Activated T-helper 2 cell treated with anti-CD3 and anti-CD28 coated beads, Interferon-gamma antibody, Interleukin-2, Interleukin-4, amounts not matched to agents 10 μg/mL and 5 μg/mL and 100 μg/mL, durations not matched to agents 14 hours and 24 hours and 36 hours (primary cell): ENCODE measurements at regions not wholly inside any gene's neighbourhood (a gene's known extent, or its start where the extent isn't known, plus 50 kb on each side); places are given as distances from the start of the nearest gene placed in this dataset.

Source experiments
- DNase-seq: peaks from one replicate; pipeline ENCODE4 v3.0.0; 2021; ENCODE audit warnings: low spot score
- H3K27ac Mint-ChIP-seq: one replicate; pipeline ENCODE4 v1.8.0; 2021; ENCODE audit warnings: mixed read lengths
- H3K27me3 Mint-ChIP-seq: one replicate; pipeline ENCODE4 v1.8.0; 2021; ENCODE audit warnings: low read depth, mixed read lengths
- H3K36me3 Mint-ChIP-seq: one replicate; pipeline ENCODE4 v1.8.0; 2021; ENCODE audit warnings: low read depth, mixed read lengths
- H3K4me1 Mint-ChIP-seq: one replicate; pipeline ENCODE4 v1.8.0; 2021; ENCODE audit warnings: low read depth, mixed read lengths
- H3K4me3 Mint-ChIP-seq: one replicate; pipeline ENCODE4 v1.8.0; 2021; ENCODE audit warnings: low read depth, mild to moderate bottlenecking, moderate library complexity, mixed read lengths
- H3K9me3 Mint-ChIP-seq: one replicate; pipeline ENCODE4 v1.8.0; 2021; ENCODE audit warnings: mixed read lengths
- intact Hi-C: fragments of 100-400 bp; cut with micrococcal nuclease; formaldehyde crosslinking; loops from one replicate; pipeline ENCODE4 v1.15.1; 2023

DNA sequence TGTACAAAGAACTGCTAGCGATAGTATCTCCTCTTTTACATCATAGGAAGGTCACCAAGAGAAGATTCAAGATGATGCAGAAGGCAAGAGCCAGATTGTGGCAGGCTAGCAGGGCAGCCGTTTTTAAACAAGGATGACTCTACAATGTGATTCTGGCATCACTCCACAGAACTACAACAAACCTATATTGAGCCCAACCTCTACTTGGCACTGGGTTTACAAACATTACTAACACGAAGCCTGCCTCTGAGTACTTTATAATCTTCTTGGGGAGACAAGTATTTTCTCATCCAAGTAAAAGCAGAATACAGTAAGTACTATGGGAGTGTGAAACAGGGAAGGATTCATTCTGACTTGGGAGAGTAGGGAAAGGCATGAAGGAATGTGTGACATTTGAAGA is 448.6 kb downstream of the ZNF608 start:
- intact Hi-C loops, result no loop called here
- Mint-ChIP-seq H3K36me3 (no peaks in the 10 kb centered on the region), H3K9me3 (peaks cover 9% of the 10 kb centered on the region), H3K27ac (no peak overlapping the region), H3K4me1 (no peaks in the 10 kb centered on the region), H3K27me3 (no peaks in the 10 kb centered on the region), H3K4me3 (no peak overlapping the region)
- no peak for DNase-seq

DNA sequence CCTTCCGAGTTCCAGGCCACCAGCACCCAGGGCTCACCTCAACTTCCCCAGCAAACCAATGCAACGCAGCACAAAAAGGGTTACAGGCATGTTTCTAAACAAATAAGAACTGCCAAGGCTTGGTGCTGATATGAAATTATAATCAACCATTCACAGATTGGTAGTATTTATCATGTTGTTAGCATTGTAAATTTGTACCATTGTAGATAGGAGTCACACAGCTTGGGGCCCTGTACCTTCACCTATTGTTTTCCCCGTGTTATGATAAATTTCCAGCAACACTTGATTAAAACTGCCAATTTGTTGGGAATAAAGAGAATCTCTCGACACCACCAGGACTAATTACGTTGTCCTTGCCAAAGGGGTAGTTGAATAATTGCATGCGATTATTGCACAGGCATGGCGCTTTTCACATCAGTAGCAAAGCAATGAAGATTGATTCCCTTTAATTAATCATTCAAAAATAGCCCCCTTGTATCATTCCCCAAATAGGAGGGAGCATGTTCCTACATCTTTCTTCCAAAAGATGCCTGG is 454.1 kb downstream of the ZNF608 start:
- intact Hi-C loops, result no loop called here
- no peak overlapping the region for H3K4me3 Mint-ChIP-seq
- no peaks in the 10 kb centered on the region for H3K27me3 Mint-ChIP-seq
- peaks cover 9% of the 10 kb centered on the region for H3K9me3 Mint-ChIP-seq
- no peaks in the 10 kb centered on the region for H3K4me1 Mint-ChIP-seq
- H3K27ac Mint-ChIP-seq, result no peak overlapping the region
- DNase-seq, result no peak
- H3K36me3 Mint-ChIP-seq, result no peaks in the 10 kb centered on the region

DNA sequence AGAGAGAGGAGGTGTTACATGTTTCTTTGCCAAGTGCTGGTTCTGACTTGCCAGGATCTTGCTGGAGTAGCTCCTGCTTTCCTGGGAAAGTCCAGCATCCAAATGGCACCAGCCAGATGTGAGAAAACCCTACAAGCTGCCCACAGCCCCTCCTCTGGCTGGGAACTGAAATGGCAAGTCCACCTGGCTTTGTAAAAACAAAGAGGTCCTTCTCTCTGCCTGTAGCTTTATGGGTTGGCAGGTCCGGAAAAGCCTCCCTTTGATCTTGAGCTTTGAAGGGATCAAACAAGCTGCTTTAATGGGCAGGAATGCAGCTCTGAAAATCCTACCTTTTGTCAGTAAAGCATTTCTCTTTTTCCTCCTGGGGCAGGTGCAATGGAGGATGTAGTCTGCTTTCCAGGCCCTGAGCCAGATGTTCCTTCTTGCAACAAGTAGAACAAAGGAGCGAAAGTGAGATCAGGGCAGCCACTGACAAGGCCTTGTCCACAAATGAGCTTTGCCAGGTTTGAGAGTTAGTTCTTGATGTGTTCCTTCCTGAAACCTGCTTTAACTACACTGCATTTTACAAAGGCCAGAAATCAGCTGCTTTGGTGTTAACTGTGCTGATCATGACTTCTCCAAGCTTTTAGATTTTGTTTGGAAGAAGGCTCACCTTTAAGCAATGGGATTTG is 456.7 kb downstream of the ZNF608 start:
- H3K27me3 Mint-ChIP-seq, result no peaks in the 10 kb centered on the region
- intact Hi-C loops, result no loop called here
- no peak overlapping the region for H3K4me3 Mint-ChIP-seq
- H3K9me3 Mint-ChIP-seq, result peaks cover 4% of the 10 kb centered on the region
- no peaks in the 10 kb centered on the region for H3K4me1 Mint-ChIP-seq
- no peak for DNase-seq
- H3K27ac Mint-ChIP-seq, result no peak overlapping the region
- H3K36me3 Mint-ChIP-seq, result no peaks in the 10 kb centered on the region

DNA sequence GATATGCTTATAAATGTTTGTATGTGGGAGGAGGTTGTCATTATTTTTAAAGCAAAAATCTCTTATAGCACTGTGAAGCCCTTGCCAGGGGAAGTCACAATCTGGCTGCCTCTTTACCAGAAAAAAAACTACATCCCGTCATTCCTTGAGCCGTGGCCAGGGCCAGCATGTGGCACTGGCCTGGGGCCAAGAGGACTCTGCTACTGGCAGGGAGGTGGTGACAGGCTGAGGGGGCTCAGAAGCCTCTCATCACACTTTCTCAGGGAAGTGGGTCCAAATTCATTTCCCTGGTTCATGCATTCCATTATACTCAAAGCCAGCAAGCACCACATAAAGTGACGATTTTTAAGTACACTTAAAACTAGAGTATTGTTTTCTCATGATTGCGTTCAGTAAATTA is 457.3 kb downstream of the ZNF608 start:
- Mint-ChIP-seq H3K27ac (no peak overlapping the region), H3K36me3 (no peaks in the 10 kb centered on the region), H3K4me3 (no peak overlapping the region), H3K27me3 (no peaks in the 10 kb centered on the region), H3K4me1 (no peaks in the 10 kb centered on the region), H3K9me3 (peaks cover under 1% of the 10 kb centered on the region)
- intact Hi-C loops, result no loop called here
- no peak for DNase-seq

DNA sequence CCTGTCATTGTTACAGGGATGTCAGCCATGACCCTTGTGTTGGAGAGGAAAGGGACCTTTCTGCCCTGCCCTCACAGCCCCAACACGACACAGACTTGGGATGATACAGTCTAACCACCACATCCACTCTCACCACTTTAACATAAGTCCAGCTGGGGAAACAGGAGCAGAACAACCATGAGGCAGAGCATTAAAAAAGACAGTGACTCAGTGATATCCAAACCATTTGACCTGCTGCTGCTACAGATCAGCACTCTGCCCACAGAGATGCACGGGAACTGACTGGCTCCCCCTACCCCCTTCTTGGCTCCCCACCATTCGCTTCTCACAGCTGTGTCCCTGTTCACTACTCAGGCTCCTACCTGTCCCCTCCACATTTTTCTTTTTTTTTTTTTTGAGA is 458.6 kb downstream of the ZNF608 start:
- DNase-seq, result no peak
- H3K4me1 Mint-ChIP-seq, result no peaks in the 10 kb centered on the region
- intact Hi-C loops, result no loop called here
- no peaks in the 10 kb centered on the region for H3K9me3 Mint-ChIP-seq
- no peaks in the 10 kb centered on the region for H3K36me3 Mint-ChIP-seq
- H3K27ac Mint-ChIP-seq, result no peak overlapping the region
- no peaks in the 10 kb centered on the region for H3K27me3 Mint-ChIP-seq
- H3K4me3 Mint-ChIP-seq, result no peak overlapping the region

DNA sequence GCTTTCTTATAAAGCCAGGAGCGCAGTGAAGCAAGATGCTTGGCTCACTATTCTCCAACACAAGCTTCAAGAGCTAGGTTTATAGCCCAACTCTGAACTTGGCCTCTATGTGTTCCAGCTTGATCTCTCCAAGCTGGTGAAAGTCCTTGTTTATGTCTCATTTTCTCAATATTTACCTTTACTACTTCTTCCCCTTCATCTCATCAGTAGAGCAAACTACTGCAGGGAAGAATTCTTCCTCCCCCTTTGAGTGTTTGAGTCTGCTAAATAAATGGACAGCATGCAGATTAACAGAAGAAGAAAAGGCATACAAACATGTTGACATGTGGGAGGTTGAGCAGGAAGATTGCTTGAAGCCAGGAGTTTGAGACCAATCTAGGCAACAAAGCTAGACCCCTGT is 460.7 kb downstream of the ZNF608 start:
- Mint-ChIP-seq H3K27ac (no peak overlapping the region), H3K4me3 (no peak overlapping the region), H3K4me1 (no peaks in the 10 kb centered on the region), H3K36me3 (no peaks in the 10 kb centered on the region), H3K27me3 (no peaks in the 10 kb centered on the region), H3K9me3 (no peaks in the 10 kb centered on the region)
- intact Hi-C loops, result no loop called here
- no peak for DNase-seq

DNA sequence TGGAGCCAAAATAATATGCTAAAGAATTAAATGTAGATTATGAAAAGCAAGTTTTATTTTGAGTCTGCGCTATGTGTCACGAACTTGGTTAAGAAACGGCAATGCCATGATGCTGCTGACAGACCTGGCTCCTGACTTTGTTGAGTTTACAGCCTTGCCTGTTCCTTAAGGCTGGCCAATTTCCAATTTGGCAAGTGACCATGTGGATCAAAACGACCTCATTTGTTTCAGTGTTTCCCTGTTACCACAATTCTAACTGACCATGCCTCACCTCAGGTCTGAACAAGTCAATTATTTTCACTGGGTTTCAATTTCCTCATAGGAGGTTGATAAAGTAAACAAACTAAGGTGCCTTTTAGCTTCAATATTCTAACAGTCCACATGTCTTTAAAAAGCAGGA is 461.4 kb downstream of the ZNF608 start:
- DNase-seq, result no peak
- Mint-ChIP-seq H3K4me1 (no peaks in the 10 kb centered on the region), H3K9me3 (no peaks in the 10 kb centered on the region), H3K27ac (no peak overlapping the region), H3K27me3 (no peaks in the 10 kb centered on the region), H3K36me3 (no peaks in the 10 kb centered on the region), H3K4me3 (no peak overlapping the region)
- intact Hi-C loops, result no loop called here

DNA sequence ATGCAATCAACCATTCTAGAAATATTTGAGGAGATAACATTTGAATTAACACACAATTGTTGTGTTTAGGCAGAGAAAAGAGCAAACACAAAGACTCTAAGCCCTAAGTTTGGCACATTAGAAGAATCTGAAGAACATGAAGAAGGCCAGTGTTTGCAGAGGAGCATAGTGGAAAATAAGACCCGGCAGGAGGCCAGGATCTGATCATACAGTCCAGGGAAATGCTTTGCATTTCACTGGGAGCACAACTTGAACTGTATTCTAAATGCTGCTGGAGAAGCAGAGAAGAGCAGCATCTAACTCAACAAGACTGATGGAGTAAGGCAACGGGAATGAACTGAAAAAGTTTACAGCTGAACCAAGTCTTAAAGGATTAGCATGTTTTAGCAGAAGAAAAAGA is 463.4 kb downstream of the ZNF608 start:
- no peaks in the 10 kb centered on the region for H3K9me3 Mint-ChIP-seq
- H3K4me1 Mint-ChIP-seq, result no peaks in the 10 kb centered on the region
- intact Hi-C loops, result no loop called here
- no peak for DNase-seq
- H3K27ac Mint-ChIP-seq, result no peak overlapping the region
- no peaks in the 10 kb centered on the region for H3K36me3 Mint-ChIP-seq
- no peaks in the 10 kb centered on the region for H3K27me3 Mint-ChIP-seq
- H3K4me3 Mint-ChIP-seq, result no peak overlapping the region

DNA sequence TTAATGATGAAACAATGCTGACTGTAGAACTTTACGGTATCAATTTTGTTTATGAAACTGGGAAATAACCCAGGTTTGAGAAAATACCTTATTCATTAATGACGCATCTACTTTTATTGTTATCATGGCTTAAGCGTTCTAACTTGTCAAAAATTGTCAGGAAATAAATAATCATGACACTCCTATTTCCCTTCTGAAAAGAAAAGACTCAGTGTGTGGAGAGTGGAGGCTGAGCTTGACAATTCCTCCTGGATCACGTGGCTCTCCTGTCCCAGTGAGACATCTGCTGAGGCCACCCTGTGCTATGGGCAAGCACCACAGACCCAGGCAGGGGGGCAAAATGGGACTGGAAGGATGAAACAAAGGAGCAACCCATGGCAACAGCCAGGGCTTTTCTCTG is 466.4 kb downstream of the ZNF608 start:
- H3K4me1 Mint-ChIP-seq, result no peaks in the 10 kb centered on the region
- DNase-seq, result no peak
- H3K27me3 Mint-ChIP-seq, result no peaks in the 10 kb centered on the region
- no peaks in the 10 kb centered on the region for H3K9me3 Mint-ChIP-seq
- intact Hi-C loops, result no loop called here
- no peak overlapping the region for H3K4me3 Mint-ChIP-seq
- H3K27ac Mint-ChIP-seq, result no peak overlapping the region
- H3K36me3 Mint-ChIP-seq, result no peaks in the 10 kb centered on the region

DNA sequence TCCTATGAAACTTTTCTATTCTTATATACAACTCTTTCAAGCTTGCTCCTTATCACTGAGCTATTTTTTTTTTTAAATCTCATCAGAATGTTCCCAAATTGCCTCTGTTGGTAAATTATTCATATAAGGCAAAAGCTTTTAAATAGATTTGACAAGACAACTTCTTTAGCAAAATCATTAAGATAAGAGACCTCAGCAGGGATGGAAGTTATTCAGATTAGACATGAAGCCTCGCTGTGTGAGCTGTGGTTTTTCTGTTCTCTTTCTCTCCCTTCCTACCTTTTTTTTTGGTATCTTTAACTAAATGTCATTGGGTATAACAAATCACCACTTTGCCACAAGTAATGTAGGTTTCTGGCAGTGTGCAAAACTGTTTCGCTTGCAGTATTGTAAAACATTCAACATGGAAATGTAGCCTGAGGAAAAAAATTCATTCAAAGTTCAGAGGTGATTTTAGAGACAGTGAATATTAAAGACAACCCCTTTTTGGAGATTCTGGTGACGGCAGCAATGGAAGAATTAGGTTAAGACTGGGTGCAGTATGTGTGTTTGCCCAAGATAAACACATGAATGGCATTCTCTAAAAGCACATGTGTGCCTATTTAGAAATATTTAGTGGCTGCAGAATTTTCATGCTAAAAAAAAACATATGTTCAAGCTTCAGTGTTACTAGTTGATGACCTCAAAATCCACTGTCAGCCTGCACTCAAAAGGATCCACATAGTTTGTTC is 467.1 kb downstream of the ZNF608 start:
- intact Hi-C loops, result no loop called here
- H3K27ac Mint-ChIP-seq, result no peak overlapping the region
- H3K27me3 Mint-ChIP-seq, result no peaks in the 10 kb centered on the region
- no peak for DNase-seq
- no peaks in the 10 kb centered on the region for H3K36me3 Mint-ChIP-seq
- no peaks in the 10 kb centered on the region for H3K4me1 Mint-ChIP-seq
- H3K9me3 Mint-ChIP-seq, result no peaks in the 10 kb centered on the region
- no peak overlapping the region for H3K4me3 Mint-ChIP-seq

DNA sequence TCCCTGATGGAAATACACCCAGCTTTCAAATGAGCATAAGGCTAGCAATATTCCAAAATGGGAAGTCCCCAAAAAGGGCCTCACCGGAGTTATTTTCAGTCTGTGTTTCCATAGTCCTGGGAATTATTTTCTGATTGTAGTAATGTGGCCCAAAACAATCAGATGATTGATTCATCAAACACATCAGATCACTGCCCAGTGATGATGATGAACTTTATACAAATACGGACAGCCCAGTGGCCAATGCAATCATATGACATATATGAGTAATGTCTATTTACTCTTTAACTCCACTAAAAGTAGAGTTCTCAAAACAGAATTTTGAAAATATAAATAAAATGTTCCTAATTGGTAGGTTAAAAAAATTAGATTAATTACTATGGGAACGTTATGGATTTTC is 467.8 kb downstream of the ZNF608 start:
- H3K27ac Mint-ChIP-seq, result no peak overlapping the region
- H3K27me3 Mint-ChIP-seq, result no peaks in the 10 kb centered on the region
- H3K4me1 Mint-ChIP-seq, result no peaks in the 10 kb centered on the region
- intact Hi-C loops, result no loop called here
- no peaks in the 10 kb centered on the region for H3K9me3 Mint-ChIP-seq
- H3K4me3 Mint-ChIP-seq, result no peak overlapping the region
- no peak for DNase-seq
- no peaks in the 10 kb centered on the region for H3K36me3 Mint-ChIP-seq

DNA sequence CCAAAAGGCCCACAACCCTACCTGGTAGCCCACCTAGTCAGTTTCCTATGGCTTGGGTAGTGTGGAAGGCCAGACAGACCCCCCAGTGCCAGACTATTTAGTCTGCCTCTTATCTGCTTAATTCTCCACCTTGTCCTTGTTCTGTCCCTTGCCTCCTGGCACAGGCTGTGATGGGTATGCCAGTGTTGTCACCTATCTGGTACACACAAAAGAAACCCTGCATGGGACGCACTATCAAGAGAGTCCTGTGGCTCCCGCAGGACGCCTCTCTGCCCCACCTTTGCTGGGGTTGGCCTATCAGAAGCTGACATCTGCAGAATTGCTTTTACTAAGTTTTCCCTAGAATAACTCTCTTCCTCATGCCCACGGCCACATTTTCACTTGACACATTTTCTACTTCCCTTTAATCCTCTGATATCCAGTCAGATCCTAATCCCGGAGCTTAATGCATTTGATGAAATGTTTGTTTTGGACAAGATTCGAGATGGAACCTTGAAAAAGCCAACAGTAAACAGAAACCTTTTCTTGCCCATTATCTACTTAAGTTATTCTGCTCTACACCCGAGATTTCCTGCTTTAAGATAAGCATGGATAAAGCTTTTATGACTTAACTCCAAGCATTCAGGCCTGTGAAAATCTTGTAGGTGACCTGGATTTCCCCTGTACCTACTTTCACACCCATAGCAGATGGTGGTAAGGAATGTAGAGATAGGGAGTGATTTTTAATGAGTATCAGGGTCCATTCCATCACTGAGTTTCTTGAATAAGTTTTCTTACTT is 468.5 kb downstream of the ZNF608 start:
- no peaks in the 10 kb centered on the region for H3K9me3 Mint-ChIP-seq
- H3K36me3 Mint-ChIP-seq, result no peaks in the 10 kb centered on the region
- no peaks in the 10 kb centered on the region for H3K27me3 Mint-ChIP-seq
- no peak for DNase-seq
- intact Hi-C loops, result no loop called here
- H3K4me1 Mint-ChIP-seq, result no peaks in the 10 kb centered on the region
- no peak overlapping the region for H3K27ac Mint-ChIP-seq
- no peak overlapping the region for H3K4me3 Mint-ChIP-seq

DNA sequence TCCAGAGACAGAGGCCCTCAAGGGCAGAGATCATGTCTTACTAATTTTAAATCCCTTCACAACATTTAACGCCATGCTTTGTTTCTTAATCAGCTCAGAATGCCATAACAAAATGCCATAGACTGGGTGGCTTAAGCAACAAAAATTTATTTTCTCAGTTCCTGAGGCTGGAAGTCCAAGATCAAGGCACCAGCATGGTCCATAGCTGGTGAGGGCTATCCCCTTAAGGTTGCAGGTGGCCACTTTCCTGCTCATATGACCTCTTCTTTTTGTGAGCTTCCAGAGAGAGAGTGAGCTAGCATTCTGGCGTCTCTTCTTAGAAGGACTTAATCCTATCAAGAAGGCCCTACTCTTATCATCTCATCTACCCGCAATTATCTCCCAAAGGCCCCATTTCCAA is 470.3 kb downstream of the ZNF608 start:
- Mint-ChIP-seq H3K9me3 (no peaks in the 10 kb centered on the region), H3K4me3 (no peak overlapping the region), H3K27ac (no peak overlapping the region), H3K4me1 (no peaks in the 10 kb centered on the region), H3K27me3 (no peaks in the 10 kb centered on the region), H3K36me3 (no peaks in the 10 kb centered on the region)
- intact Hi-C loops, result no loop called here
- no peak for DNase-seq
